GM12878 (cell line): ENCODE measurements at regions not wholly inside any gene's neighbourhood (a gene's known extent, or its start where the extent isn't known, plus 50 kb on each side); places are given as distances from the start of the nearest gene placed in this dataset.

Experiments
- ATAC-seq: fragments of 200-7000 bp; cut with Tn5 transposase; 3 replicates; pipeline ENCODE4 v1.9.1; 2020; ENCODE audit warnings: mild to moderate bottlenecking, moderate library complexity
- BruUV-seq: library from RNA; stranded (reverse); fragments of 400-500 nt; replicated peaks from 2 replicates; lab custom pipeline; 2021; lab: Mats Ljungman, UMichigan
- CTCF ChIA-PET: fragments of 300-600 bp; sonication (Branson Sonifier 250); formaldehyde crosslinking; extraction: SDS; loops from one replicate; lab custom pipeline; 2021; ENCODE audit warnings: inconsistent platforms; lab: Yijun Ruan, JAX
- POLR2A ChIA-PET: fragments of 350-600 bp; formaldehyde crosslinking; extraction: SDS; loops from one replicate; lab custom pipeline; 2021; ENCODE audit warnings: inconsistent platforms; lab: Charles Lee
- RAD21 ChIA-PET: fragments of 300-600 bp; sonication (Branson Sonifier 250); formaldehyde crosslinking; loops from one replicate; lab custom pipeline; 2023; ENCODE audit warnings: antibody characterized with exemption; ENCODE audit not compliant: unreplicated experiment; lab: Charles Lee
- SMC1A ChIA-PET: fragments of 300-600 bp; sonication (Branson Sonifier 250); formaldehyde crosslinking; loops from one replicate; lab custom pipeline; 2023; ENCODE audit not compliant: unreplicated experiment, uncharacterized antibody; lab: Charles Lee
- DNase-seq: peaks from one replicate; pipeline ENCODE4 v3.0.0-alpha.2; 2011; ENCODE audit warnings: low read depth, low spot score
- FAIRE-seq: peaks from 3 replicates; lab custom pipeline; 2011; peaks lifted over from hg19 to GRCh38; lab: Jason Lieb, UNC
- H2AFZ ChIP-seq: 2 replicates; pipeline ENCODE4 v1.6.0; 2011; ENCODE audit warnings: low read depth, low read length, control low read depth; ENCODE audit not compliant: control insufficient read depth
- H3K27ac ChIP-seq: 2 replicates; pipeline ENCODE4 v1.5.1; 2011; ENCODE audit warnings: control low read depth; ENCODE audit not compliant: control insufficient read depth, insufficient read depth
- H3K27me3 ChIP-seq, 2 experiments: replicated peaks in 1 of 2; 2 replicates each; pipeline versions ENCODE4 v1.6.0 to v1.6.1; 2011; ENCODE audit warnings: low read length in 1 of 2; ENCODE audit not compliant: control insufficient read depth in 2 of 2, insufficient read depth in 2 of 2
- H3K36me3 ChIP-seq, 2 experiments: 2 replicates each; pipeline ENCODE4 v1.5.1; 2011; ENCODE audit warnings: low read length in 1 of 2; ENCODE audit not compliant: control insufficient read depth in 2 of 2, insufficient read depth in 2 of 2
- H3K4me1 ChIP-seq: 2 replicates; pipeline ENCODE4 v1.6.1; 2011; ENCODE audit warnings: mild to moderate bottlenecking, low read length, moderate library complexity, mixed read lengths; ENCODE audit not compliant: control insufficient read depth, insufficient read depth
- H3K4me2 ChIP-seq: 2 replicates; pipeline ENCODE4 v1.6.0; 2011; ENCODE audit warnings: control low read depth; ENCODE audit not compliant: control insufficient read depth, insufficient read depth
- H3K4me3 ChIP-seq: fragments of 200-600 bp; sonication (generic); 2 replicates; pipeline ENCODE4 v1.5.1; 2016
- H3K79me2 ChIP-seq: 2 replicates; pipeline ENCODE4 v1.6.0; 2011; ENCODE audit warnings: low read length; ENCODE audit not compliant: control insufficient read depth, insufficient read depth
- H3K9ac ChIP-seq: 2 replicates; pipeline ENCODE4 v1.8.0; 2011; ENCODE audit warnings: low read length, control low read depth, mixed read lengths; ENCODE audit not compliant: control insufficient read depth, insufficient read depth
- H3K9me3 ChIP-seq: replicated peaks from 3 replicates; pipeline ENCODE4 v1.5.1; 2011; ENCODE audit warnings: mild to moderate bottlenecking, low read length; ENCODE audit not compliant: control insufficient read depth, insufficient read depth
- H4K20me1 ChIP-seq: 2 replicates; pipeline ENCODE4 v1.6.0; 2011; ENCODE audit not compliant: control insufficient read depth, insufficient read depth
- CREB1 ChIP-seq: IDR thresholded peaks from 2 replicates; pipeline ENCODE4 v1.6.1; 2012; ENCODE audit warnings: low read depth, mild to moderate bottlenecking, inconsistent platforms
- ESRRA ChIP-seq: IDR thresholded peaks from 2 replicates; pipeline ENCODE4 v1.6.1; 2012; ENCODE audit warnings: mild to moderate bottlenecking, low read length, improper control_type of control experiment
- HCFC1 ChIP-seq: fragments of 150-350 bp; IDR thresholded peaks from 2 replicates; pipeline ENCODE4 v1.6.1; 2014; ENCODE audit warnings: low read length
- NFIC ChIP-seq: IDR thresholded peaks from 2 replicates; pipeline ENCODE4 v1.6.1; 2012; ENCODE audit warnings: low read depth, mild to moderate bottlenecking, inconsistent platforms, low read length, moderate library complexity
- NFYA ChIP-seq: IDR thresholded peaks from 2 replicates; pipeline ENCODE4 v1.6.1; 2011; ENCODE audit warnings: low read depth, mild to moderate bottlenecking, low read length, improper control_type of control experiment, borderline replicate concordance
- NFYB ChIP-seq: IDR thresholded peaks from 2 replicates; pipeline ENCODE4 v1.6.1; 2011; ENCODE audit warnings: low read depth, mild to moderate bottlenecking, low read length, improper control_type of control experiment, moderate library complexity; ENCODE audit not compliant: insufficient read depth
- NR2C2 ChIP-seq: IDR thresholded peaks from 2 replicates; pipeline ENCODE4 v1.6.1; 2011; ENCODE audit warnings: borderline replicate concordance, low read depth; ENCODE audit not compliant: control insufficient read depth, insufficient read length
- PML ChIP-seq: IDR thresholded peaks from 2 replicates; pipeline ENCODE4 v1.6.1; 2012; ENCODE audit warnings: low read length, inconsistent platforms
- RCOR1 ChIP-seq: conservative IDR thresholded peaks from 2 replicates; pipeline ENCODE4 v1.6.1; 2012; ENCODE audit warnings: low read depth, low read length, improper control_type of control experiment
- RELA ChIP-seq: fragments of 450-650 bp; IDR thresholded peaks from 2 replicates; pipeline ENCODE4 v1.8.0; 2014; ENCODE audit warnings: borderline replicate concordance; ENCODE audit not compliant: partially characterized antibody
- SRF ChIP-seq, 2 experiments: IDR thresholded peaks; 2 replicates each; pipeline ENCODE4 v1.6.1; 2011; ENCODE audit warnings: low read depth in 2 of 2, low read length in 2 of 2, mild to moderate bottlenecking in 1 of 2, moderate library complexity in 1 of 2
- STAT1 ChIP-seq: fragments of 450-650 bp; conservative IDR thresholded peaks from 2 replicates; pipeline ENCODE4 v1.6.1; 2014; ENCODE audit warnings: antibody characterized with exemption, mild to moderate bottlenecking
- STAT3 ChIP-seq: IDR thresholded peaks from 2 replicates; pipeline ENCODE4 v1.6.1; 2011; ENCODE audit warnings: low read depth, low read length, improper control_type of control experiment
- TARDBP ChIP-seq: IDR thresholded peaks from 2 replicates; pipeline ENCODE4 v1.6.1; 2016; ENCODE audit warnings: borderline replicate concordance
- ZBED1 ChIP-seq: IDR thresholded peaks from 2 replicates; pipeline ENCODE4 v1.6.1; 2016; ENCODE audit warnings: borderline replicate concordance
- ZNF207 ChIP-seq: fragments of 450-650 bp; IDR thresholded peaks from 2 replicates; pipeline ENCODE4 v1.6.1; 2014; ENCODE audit warnings: antibody characterized with exemption, mild to moderate bottlenecking, borderline replicate concordance
- ZNF622 ChIP-seq: fragments of 450-650 bp; IDR thresholded peaks from 2 replicates; pipeline ENCODE4 v1.6.1; 2017; ENCODE audit warnings: mild to moderate bottlenecking, inconsistent platforms
- WGBS: methylation state at CpG from one replicate; pipeline ENCODE4 v1.1.6; 2016; ENCODE audit warnings: low lambda C conversion rate; ENCODE audit not compliant: insufficient replicate concordance, insufficient coverage; ENCODE audit errors: missing lambda C conversion rate; 5-methylcytosine and 5-hydroxymethylcytosine counted together
- in situ Hi-C: fragments of 300-500 bp; cut with MboI; formaldehyde crosslinking; loops from 9 replicates; pipeline ENCODE4 v1.14.3; 2018; ENCODE audit warnings: mixed read lengths
- intact Hi-C: fragments of 100-400 bp; cut with micrococcal nuclease; formaldehyde crosslinking; loops from one replicate; pipeline ENCODE4 v1.14.2; 2022; ENCODE audit not compliant: unreplicated experiment
- TF ChIP-seq, protein P1 (sequence below): fragments of 450-650 bp; IDR thresholded peaks from 2 replicates; pipeline ENCODE4 v1.6.1; 2017; ENCODE audit warnings: borderline replicate concordance

DNA sequence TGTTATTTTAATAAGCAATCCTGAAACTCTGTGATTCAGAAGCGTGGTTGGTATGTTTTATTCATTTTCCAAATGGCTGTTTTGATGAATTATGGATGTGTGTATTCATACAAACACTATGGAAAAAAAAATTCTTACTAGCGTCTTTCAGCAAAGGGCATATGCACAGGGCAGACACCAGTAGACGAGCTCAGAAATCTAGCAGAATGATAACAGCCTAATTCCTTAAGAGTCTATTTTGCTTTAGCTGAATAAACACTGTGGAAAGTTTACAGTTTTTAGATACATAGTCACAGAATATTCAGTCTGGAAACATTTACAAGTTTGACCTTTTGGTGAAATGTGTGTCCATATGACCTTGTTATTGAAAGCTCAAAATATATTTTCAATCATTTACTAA is 418.8 kb upstream of the LUZP2 start:
- 12% methylated on average over 3 of the region's 3 CpGs for WGBS
- DNase-seq (no peak), FAIRE-seq (no peak), ATAC-seq (no peak)
- Histone ChIP-seq H3K79me2 (no peaks in the 10 kb centered on the region), H3K4me2 (no peak overlapping the region), H3K36me3 (no peaks in the 10 kb centered on the region), H3K4me3 (no peak overlapping the region), H3K9ac (no peak overlapping the region), H4K20me1 (no peaks in the 10 kb centered on the region), H2AFZ (no peak overlapping the region), H3K9me3 (no peaks in the 10 kb centered on the region), H3K27me3 (no peaks in the 10 kb centered on the region), H3K4me1 (no peaks in the 10 kb centered on the region), H3K27ac (no peak overlapping the region)
- in situ Hi-C loops (no loop called here), intact Hi-C loops (no loop called here)
- ChIA-PET POLR2A (no interaction called here), CTCF (no interaction called here), RAD21 (no interaction called here), SMC1A (interaction anchor here (0.6 to 1.6 kb wide), 2 partner anchors 9 to 19 kb away, joined by 3 to 6 read pairs; no protein-coding TSS in a partner anchor)
- TF ChIP-seq NFYB (no peak), ZBED1 (no peak), ZNF622 (no peak), ZNF207 (no peak), TARDBP (no peak), HCFC1 (no peak), STAT3 (no peak), NFYA (no peak), ESRRA (no peak), STAT1 (no peak), NFIC (no peak), NR2C2 (no peak), RELA (no peak), CREB1 (no peak), PML (no peak), RCOR1 (no peak), SRF (IDR thresholded peaks at IDR 0.05; ENCODE audit: low read depth in 2 of 2, low read length in 2 of 2) (no peak)
- TF ChIP-seq, protein P1, sequence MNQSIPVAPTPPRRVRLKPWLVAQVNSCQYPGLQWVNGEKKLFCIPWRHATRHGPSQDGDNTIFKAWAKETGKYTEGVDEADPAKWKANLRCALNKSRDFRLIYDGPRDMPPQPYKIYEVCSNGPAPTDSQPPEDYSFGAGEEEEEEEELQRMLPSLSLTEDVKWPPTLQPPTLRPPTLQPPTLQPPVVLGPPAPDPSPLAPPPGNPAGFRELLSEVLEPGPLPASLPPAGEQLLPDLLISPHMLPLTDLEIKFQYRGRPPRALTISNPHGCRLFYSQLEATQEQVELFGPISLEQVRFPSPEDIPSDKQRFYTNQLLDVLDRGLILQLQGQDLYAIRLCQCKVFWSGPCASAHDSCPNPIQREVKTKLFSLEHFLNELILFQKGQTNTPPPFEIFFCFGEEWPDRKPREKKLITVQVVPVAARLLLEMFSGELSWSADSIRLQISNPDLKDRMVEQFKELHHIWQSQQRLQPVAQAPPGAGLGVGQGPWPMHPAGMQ, result no peak
- no TSS peak for BruUV-seq
